NCI-H1092 (cell line): ENCODE measurements at regions not wholly inside any gene's neighbourhood (a gene's known extent, or its start where the extent isn't known, plus 50 kb on each side); places are given as distances from the start of the nearest gene placed in this dataset.
"Not testable (repeated sequence)": the region's sequence is repeated elsewhere in the genome, so short reads cannot be mapped to it uniquely, and the experiment has no call there.

Experiments used
- DNase-seq: peaks from one replicate; lab custom pipeline; 2025; lab: John Stamatoyannopoulos, UW

DNA sequence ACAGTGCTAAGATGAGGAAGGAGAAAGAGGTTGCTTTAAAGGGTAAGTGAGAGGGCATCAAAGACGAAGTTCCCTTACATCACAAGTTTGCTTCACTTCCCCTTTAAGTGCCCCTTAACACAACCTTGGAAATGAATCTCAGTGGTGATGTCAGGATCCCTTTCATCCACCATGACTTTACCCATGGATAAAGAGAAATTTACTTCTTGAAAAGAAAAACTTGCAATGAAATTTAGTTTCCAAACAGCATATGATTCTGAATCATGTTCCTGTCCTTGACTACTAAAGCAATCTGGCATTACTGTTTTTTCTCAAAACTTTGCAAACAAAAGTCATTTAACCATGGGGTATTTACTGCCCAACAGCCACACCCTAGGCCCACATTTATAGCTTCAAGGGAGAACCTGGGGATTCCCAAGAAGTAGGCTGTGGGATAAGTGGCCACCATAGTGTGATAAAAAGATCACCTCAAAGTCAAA lies 135.9 kb downstream of the ITGB8 start:
- no peak for DNase-seq

GRCh38 chr7:20470082-20470481 lies 139.4 kb downstream of the ITGB8 start:
- DNase-seq = no peak

GRCh38 chr7:20470726-20471125 lies 140.0 kb downstream of the ITGB8 start:
- no peak for DNase-seq

DNA sequence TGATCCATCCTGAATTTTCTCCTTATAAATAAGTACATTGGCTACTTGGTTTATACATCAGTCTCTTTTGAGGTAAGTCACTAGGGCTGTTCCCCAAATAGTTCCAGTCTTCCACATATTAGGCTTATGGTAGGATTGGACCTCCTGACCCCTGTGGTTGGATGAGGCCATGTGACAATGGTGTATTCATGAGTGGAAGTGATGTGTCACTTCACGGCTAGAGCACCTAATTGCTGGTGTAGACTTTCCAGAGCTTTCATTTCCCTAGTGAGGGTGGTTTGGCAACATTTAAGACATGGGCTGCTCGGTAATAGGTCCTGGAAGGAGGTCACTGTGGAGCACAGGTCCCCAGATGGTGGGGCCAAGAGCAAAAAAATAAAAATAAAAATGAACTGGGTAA lies 141.2 kb upstream of the ABCB5 start:
- no peak for DNase-seq

GRCh38 chr7:20475756-20476155 lies 139.7 kb upstream of the ABCB5 start:
- no peak for DNase-seq

DNA sequence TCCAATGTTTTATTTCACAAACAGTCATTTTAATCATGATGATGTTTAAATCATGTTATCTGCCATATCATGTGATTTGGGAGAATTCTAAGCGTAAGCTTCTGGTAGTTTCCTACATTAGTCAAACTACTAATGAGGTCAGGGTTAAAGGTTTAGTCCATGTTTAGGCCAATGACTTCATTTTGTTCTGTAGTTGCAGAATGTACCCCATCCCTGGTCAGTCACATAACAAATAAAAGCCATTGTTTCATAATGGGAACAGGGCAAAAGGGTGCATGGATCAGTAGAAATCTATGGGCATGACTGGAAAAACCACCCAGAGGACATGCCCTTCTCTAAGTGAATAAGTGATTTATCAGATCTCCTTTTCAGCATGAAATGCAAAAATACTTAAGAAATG lies 138.4 kb upstream of the ABCB5 start:
- no peak for DNase-seq

DNA sequence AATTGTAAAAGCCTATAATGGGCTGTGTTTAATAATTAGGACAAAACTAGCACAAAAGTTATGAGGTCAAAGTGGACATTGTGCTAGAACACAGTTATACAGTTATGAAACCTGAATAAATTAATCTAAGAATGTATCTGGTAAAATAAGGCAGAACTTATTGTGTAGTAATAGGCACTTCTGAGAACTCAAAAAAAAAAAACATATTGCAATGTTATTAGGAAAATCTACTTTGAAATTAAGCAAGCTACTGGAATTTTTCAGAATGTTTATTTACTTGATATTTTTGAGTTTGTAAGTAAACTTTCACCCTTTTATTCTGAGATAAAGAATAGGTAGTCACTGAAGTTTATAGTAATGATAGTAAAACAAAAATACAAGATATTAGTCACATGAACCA lies 135.8 kb upstream of the ABCB5 start:
- DNase-seq = no peak

DNA sequence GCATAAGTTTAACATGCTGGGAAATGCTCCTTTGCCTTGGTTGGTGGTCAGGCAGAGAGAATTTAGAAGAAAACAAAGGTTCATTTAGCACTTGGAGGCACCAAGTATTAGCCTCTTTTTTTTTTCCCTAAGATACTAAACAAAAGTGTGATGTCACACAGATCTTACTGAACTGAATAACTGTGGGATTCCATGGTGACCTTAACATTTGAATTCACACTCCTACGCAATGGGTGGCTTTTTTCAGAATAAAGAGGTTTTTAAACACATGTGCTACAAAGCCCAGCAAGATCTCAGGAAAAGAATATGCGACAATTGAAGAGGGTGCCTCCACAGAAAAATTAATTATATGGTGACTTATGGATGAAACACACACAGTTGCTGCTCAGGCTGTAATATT lies 133.4 kb upstream of the ABCB5 start:
- DNase-seq = no peak

DNA sequence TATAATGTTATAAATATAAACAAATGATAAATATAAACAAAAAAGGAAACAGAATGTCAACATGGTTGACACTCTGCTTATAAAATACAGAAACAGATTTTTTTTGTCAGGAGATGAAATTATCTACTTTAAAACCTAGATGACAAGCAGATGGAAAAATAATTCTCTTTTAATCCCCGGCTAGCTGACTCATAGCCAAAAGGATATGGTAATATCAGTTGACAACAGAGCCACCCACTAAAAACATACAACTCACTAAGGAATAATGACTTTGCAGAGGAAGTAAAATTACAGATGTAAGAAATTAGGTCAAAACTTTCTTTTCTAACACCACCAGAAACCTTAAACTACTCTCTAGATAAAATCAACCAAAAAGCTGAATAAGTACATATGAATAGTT lies 131.1 kb upstream of the ABCB5 start:
- no peak for DNase-seq

DNA sequence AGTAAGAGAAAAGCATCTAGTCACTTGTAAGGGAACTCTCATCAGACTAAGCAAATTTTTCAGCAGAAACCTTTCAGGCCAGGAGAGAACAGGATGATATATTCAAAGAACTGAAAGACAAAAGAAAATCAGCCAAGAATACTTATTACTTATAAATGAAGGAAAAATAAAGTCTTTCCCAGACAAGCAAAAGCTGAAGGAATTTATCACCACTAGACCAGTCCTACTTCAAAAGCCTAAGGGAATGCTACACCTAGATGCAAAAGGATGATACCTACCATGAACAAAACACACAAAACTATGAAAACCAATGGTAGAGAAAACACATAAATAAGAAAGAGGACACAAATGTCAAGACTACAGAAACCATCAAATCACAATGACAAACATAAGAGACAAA lies 126.6 kb upstream of the ABCB5 start:
- no peak for DNase-seq

GRCh38 chr7:20491284-20491683 lies 124.2 kb upstream of the ABCB5 start:
- DNase-seq = no peak

GRCh38 chr7:20494566-20494965 lies 120.9 kb upstream of the ABCB5 start:
- DNase-seq = no peak

GRCh38 chr7:20501473-20501872 lies 114.0 kb upstream of the ABCB5 start:
- not testable (repeated sequence) for DNase-seq

GRCh38 chr7:20503278-20503950 lies 112.1 kb upstream of the ABCB5 start:
- DNase-seq = no peak

GRCh38 chr7:20504060-20504459 lies 111.4 kb upstream of the ABCB5 start:
- DNase-seq = no peak

DNA sequence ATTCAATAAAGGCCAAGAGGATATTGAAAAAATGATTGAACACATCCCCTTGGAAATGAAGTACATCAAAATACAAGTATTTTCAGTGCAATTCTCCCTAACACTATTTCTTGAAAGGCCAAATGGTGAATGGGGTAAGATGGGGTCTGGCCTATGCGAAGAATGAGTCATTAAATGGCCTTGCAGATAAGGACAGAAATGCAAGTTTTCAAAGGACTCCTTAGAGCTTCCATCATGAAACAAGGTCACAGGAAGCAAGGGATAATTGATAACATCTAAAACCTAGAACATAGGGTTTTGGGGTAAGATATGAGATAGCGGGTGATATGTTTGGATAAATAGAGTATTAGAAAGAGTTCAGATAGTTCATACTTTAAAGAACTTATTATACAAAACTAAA lies 109.3 kb upstream of the ABCB5 start:
- no peak for DNase-seq

- no peak for DNase-seq
Observed at GRCh38 chr7:20507157-20507556, 108.3 kb upstream of the ABCB5 start.

GRCh38 chr7:20508109-20508508 lies 107.4 kb upstream of the ABCB5 start:
- DNase-seq = no peak

DNA sequence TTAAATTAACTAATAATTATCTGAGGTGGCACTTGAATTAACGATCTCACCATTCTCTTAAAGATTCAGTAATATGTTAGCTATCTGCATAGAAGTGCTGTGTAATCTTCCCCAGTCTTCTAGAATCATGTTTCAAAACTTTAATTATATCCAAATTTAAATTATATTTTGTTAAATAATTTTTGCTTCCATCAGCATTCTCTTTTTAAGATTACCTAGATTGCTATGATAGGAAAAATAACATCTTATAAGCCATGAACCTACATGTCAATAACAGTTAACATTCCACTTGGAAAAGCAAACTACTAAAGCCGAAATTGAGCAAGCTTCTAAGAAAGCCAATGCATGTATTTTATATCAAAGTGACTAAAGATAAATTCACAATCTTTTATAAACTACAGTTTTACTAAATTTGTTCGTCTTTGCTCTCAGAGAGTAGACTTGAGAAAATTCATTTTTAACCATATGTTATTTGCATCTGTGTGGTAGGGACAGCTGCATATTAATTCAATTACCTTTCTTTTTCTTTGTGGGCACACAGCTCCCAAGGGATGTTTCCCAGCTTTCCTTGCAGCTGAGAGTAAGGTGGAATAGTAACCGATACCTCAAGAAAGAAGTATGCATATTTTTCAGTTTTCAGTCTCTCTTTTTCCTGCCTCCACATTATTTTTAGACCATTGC lies 105.4 kb upstream of the ABCB5 start:
- DNase-seq = no peak

GRCh38 chr7:20510573-20510900 lies 104.9 kb upstream of the ABCB5 start:
- DNase-seq = no peak

DNA sequence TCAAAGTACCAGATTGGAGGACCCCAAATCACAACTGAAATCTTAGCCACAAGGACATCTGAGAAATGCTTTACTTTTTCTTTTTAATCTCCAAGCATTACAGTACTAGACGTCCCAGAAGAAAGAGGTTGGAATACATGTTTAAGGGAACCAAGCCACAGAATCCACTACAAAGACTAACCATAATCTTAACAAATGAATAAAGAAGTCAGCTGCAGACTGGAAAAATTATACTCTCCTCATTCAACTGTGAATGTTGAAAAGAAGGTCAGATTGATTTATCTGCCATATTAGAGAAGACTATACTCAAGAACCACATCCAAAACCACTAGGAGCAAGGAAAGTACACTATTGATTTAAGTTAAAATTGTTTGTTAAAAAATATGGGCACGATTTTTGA lies 102.1 kb upstream of the ABCB5 start:
- DNase-seq = no peak

- DNase-seq = no peak
Observed at GRCh38 chr7:20513897-20514296, 101.6 kb upstream of the ABCB5 start.

DNA sequence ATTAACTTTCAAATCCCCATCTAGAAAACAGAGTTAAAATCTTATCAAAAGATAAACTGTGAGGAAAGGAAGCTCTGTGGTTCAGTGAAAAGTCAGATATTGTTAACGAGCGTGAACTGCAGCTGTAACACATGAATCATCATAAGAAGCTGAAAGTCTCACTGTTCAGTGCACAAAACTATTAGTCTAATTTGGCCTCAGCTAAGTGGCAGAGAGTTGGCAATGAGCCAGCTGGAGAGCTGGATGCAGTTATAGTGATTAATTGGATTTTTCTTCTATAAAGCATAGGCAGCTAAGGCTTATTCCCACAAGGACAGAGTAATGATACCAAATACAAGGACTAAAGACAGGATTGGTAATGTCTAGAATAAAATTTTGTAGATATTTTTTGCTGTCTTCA lies 101.1 kb upstream of the ABCB5 start:
- DNase-seq = peak; percentile 88

- no peak for DNase-seq
Observed at GRCh38 chr7:20519645-20520044, 95.8 kb upstream of the ABCB5 start.
